Liver (tissue), 8 donors: ENCODE measurements at regions not wholly inside any gene's neighbourhood (a gene's known extent, or its start where the extent isn't known, plus 50 kb on each side); places are given as distances from the start of the nearest gene placed in this dataset.

Experiments
- DNase-seq: peaks from one replicate; pipeline ENCODE4 v3.0.0-alpha.2; 2017; ENCODE audit warnings: low spot score
- H3K27ac ChIP-seq, 2 donors: one replicate each; pipeline ENCODE4 v1.7.0; 2013; ENCODE audit warnings: inconsistent platforms in 2 of 2, low read length in 2 of 2, control low read depth in 1 of 2, low read depth in 1 of 2, mild to moderate bottlenecking in 1 of 2
- H3K27me3 ChIP-seq, 4 donors: one replicate each; pipeline versions ENCODE4 v1.6.1 to v1.7.0; 2013; ENCODE audit warnings: low read length in 3 of 4, inconsistent platforms in 1 of 4, mild to moderate bottlenecking in 1 of 4, moderate library complexity in 1 of 4; ENCODE audit not compliant: control insufficient read depth in 4 of 4, insufficient read depth in 4 of 4
- H3K36me3 ChIP-seq, 4 donors: one replicate each; pipeline versions ENCODE4 v1.6.1 to v1.7.0; 2013; ENCODE audit warnings: low read length in 3 of 4, mild to moderate bottlenecking in 3 of 4, low read depth in 1 of 4, moderate library complexity in 1 of 4; ENCODE audit not compliant: control insufficient read depth in 4 of 4, insufficient read depth in 3 of 4
- H3K4me1 ChIP-seq, 4 donors: one replicate each; pipeline versions ENCODE4 v1.6.1 to v1.7.0; 2013; ENCODE audit warnings: low read length in 3 of 4, mild to moderate bottlenecking in 3 of 4, moderate library complexity in 1 of 4; ENCODE audit not compliant: control insufficient read depth in 4 of 4, insufficient read depth in 4 of 4
- H3K4me3 ChIP-seq, 3 donors: one replicate each; pipeline versions ENCODE4 v1.6.1 to v1.7.0; 2013; ENCODE audit warnings: low read length in 3 of 3, control low read depth in 1 of 3, low read depth in 1 of 3, mild to moderate bottlenecking in 1 of 3
- H3K9ac ChIP-seq, 2 donors: one replicate each; pipeline ENCODE4 v1.7.0; 2013; ENCODE audit warnings: low read length in 2 of 2, mild to moderate bottlenecking in 2 of 2, moderate library complexity in 2 of 2, control low read depth in 1 of 2, low read depth in 1 of 2
- H3K9me3 ChIP-seq, 4 donors: one replicate each; pipeline versions ENCODE4 v1.6.1 to v1.7.0; 2013; ENCODE audit warnings: low read length in 3 of 4; ENCODE audit not compliant: control insufficient read depth in 4 of 4
- ATF3 ChIP-seq: IDR thresholded peaks from 2 replicates; pipeline ENCODE4 v1.6.1; 2016; ENCODE audit warnings: antibody characterized with exemption
- FOXA1 ChIP-seq: IDR thresholded peaks from 2 replicates; pipeline ENCODE4 v1.6.1; 2016; ENCODE audit warnings: antibody characterized with exemption
- FOXA2 ChIP-seq: IDR thresholded peaks from 2 replicates; pipeline ENCODE4 v1.6.1; 2016; ENCODE audit warnings: antibody characterized with exemption
- GABPA ChIP-seq, 2 donors: IDR thresholded peaks in 1 of 2; conservative IDR thresholded peaks in 1 of 2; 2 replicates each; pipeline ENCODE4 v1.6.1; 2016; ENCODE audit warnings: antibody characterized with exemption in 2 of 2, mild to moderate bottlenecking in 1 of 2, moderate library complexity in 1 of 2
- HNF4A ChIP-seq, 2 donors: conservative IDR thresholded peaks; 2 replicates each; pipeline ENCODE4 v1.6.1; 2016; ENCODE audit warnings: antibody characterized with exemption in 2 of 2, mild to moderate bottlenecking in 2 of 2
- JUND ChIP-seq, 2 donors: IDR thresholded peaks; 2 replicates each; pipeline ENCODE4 v1.6.1; 2016; ENCODE audit warnings: antibody characterized with exemption in 2 of 2
- NR2F2 ChIP-seq: IDR thresholded peaks from 2 replicates; pipeline ENCODE4 v1.6.1; 2016; ENCODE audit warnings: antibody characterized with exemption
- RAD21 ChIP-seq, 2 donors: IDR thresholded peaks; 2 replicates each; pipeline ENCODE4 v1.6.1; 2016; ENCODE audit warnings: antibody characterized with exemption in 2 of 2, mild to moderate bottlenecking in 2 of 2
- RXRA ChIP-seq, 2 donors: IDR thresholded peaks; 2 replicates each; pipeline ENCODE4 v1.6.1; 2017 to 2018; ENCODE audit warnings: antibody characterized with exemption in 2 of 2, mild to moderate bottlenecking in 1 of 2
- SP1 ChIP-seq: IDR thresholded peaks from 2 replicates; pipeline ENCODE4 v1.6.1; 2018; ENCODE audit warnings: antibody characterized with exemption, mild to moderate bottlenecking
- YY1 ChIP-seq: IDR thresholded peaks from 2 replicates; pipeline ENCODE4 v1.6.1; 2016; ENCODE audit warnings: antibody characterized with exemption, mild to moderate bottlenecking
- ZBTB33 ChIP-seq: IDR thresholded peaks from 2 replicates; pipeline ENCODE4 v1.6.1; 2016; ENCODE audit warnings: antibody characterized with exemption
- WGBS: extraction: QIAGEN DNeasy Blood & Tissue Kit; methylation state at CpG from one replicate; pipeline ENCODE4 v1.1.7; 2013; 5-methylcytosine and 5-hydroxymethylcytosine counted together
- TF ChIP-seq, protein P1 (sequence below): IDR thresholded peaks from 2 replicates; pipeline ENCODE4 v1.6.1; 2016; ENCODE audit warnings: antibody characterized with exemption
- TF ChIP-seq, protein P2 (sequence below): fragments of 150-350 bp; IDR thresholded peaks from 2 replicates; pipeline ENCODE4 v1.5.1; 2017; ENCODE audit warnings: improper control_type of control experiment, low read depth, low read length; ENCODE audit not compliant: missing input control
- donor health status: healthy.
- donor health status: healthy.
- donor health status: healthy.
- donor health status: healthy.
- donor health status: healthy.

- Histone ChIP-seq H3K9me3 (no peaks in the 10 kb centered on the region), H3K9ac (no peak overlapping the region), H3K36me3 (no peaks in the 10 kb centered on the region), H3K27ac (peak overlapping the region in 1 of 2 donors; percentile 54), H3K4me3 (no peak overlapping the region), H3K27me3 (no peaks in the 10 kb centered on the region), H3K4me1 (peaks cover 0 to 5% (median 2%) of the 10 kb centered on the region in 4 donors)
- 88% methylated on average over 3 of the region's 3 CpGs for WGBS
- DNase-seq = no peak
- TF ChIP-seq JUND (IDR thresholded peaks at IDR 0.05) = no peak
- no peak for TF ChIP-seq YY1
- no peak for TF ChIP-seq GABPA (IDR thresholded peaks at IDR 0.05 in 1 of 2, conservative IDR thresholded peaks at IDR 0.05 in 1 of 2)
- no peak for TF ChIP-seq FOXA1
- TF ChIP-seq, protein P1, sequence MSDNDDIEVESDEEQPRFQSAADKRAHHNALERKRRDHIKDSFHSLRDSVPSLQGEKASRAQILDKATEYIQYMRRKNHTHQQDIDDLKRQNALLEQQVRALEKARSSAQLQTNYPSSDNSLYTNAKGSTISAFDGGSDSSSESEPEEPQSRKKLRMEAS = no peak
- no peak for TF ChIP-seq ATF3
- no peak for TF ChIP-seq FOXA2
- TF ChIP-seq ZBTB33 = no peak
- TF ChIP-seq, protein P2, sequence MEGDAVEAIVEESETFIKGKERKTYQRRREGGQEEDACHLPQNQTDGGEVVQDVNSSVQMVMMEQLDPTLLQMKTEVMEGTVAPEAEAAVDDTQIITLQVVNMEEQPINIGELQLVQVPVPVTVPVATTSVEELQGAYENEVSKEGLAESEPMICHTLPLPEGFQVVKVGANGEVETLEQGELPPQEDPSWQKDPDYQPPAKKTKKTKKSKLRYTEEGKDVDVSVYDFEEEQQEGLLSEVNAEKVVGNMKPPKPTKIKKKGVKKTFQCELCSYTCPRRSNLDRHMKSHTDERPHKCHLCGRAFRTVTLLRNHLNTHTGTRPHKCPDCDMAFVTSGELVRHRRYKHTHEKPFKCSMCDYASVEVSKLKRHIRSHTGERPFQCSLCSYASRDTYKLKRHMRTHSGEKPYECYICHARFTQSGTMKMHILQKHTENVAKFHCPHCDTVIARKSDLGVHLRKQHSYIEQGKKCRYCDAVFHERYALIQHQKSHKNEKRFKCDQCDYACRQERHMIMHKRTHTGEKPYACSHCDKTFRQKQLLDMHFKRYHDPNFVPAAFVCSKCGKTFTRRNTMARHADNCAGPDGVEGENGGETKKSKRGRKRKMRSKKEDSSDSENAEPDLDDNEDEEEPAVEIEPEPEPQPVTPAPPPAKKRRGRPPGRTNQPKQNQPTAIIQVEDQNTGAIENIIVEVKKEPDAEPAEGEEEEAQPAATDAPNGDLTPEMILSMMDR = no peak
- TF ChIP-seq RAD21 (IDR thresholded peaks at IDR 0.05) = no peak
Observed at GRCh38 chr7:106543221-106543757, 117.7 kb downstream of the CCDC71L start.

GRCh38 chr7:106542550-106543220 lies 118.3 kb downstream of the CCDC71L start:
- Histone ChIP-seq H3K4me3 (no peak overlapping the region), H3K4me1 (peaks cover 0 to 7% (median 2%) of the 10 kb centered on the region in 4 donors), H3K9me3 (no peaks in the 10 kb centered on the region), H3K27ac (peak overlapping the region in 1 of 2 donors; percentile 54), H3K27me3 (no peaks in the 10 kb centered on the region), H3K9ac (no peak overlapping the region), H3K36me3 (no peaks in the 10 kb centered on the region)
- peak; percentile 62 for DNase-seq
- 6% methylated on average over 2 of the region's 2 CpGs for WGBS
- peak; percentile 55 for TF ChIP-seq SP1
- TF ChIP-seq FOXA2 = no peak
- TF ChIP-seq, protein P2 = peak; percentile 75
- peak; percentile 6 for TF ChIP-seq NR2F2
- peak; percentile 98 to 99 for TF ChIP-seq RAD21 (IDR thresholded peaks at IDR 0.05)
- peak; percentile 55 to 64 for TF ChIP-seq RXRA (IDR thresholded peaks at IDR 0.05)
- no peak for TF ChIP-seq ZBTB33
- peak; percentile 25 to 38 for TF ChIP-seq HNF4A (conservative IDR thresholded peaks at IDR 0.05)
